MCF 10A (cell line): ENCODE measurements at regions not wholly inside any gene's neighbourhood (a gene's known extent, or its start where the extent isn't known, plus 50 kb on each side); places are given as distances from the start of the nearest gene placed in this dataset.

Experiments used
- BruUV-seq: library from RNA; stranded (reverse); fragments of 400-500 nt; replicated peaks from 2 replicates; lab custom pipeline; 2021; lab: Mats Ljungman, UMichigan
- CTCF ChIA-PET: fragments of 300-600 bp; sonication (Branson Sonifier 250); formaldehyde crosslinking; extraction: SDS; loops from one replicate; lab custom pipeline; 2021; ENCODE audit warnings: antibody characterized with exemption, inconsistent platforms; lab: Yijun Ruan, JAX
- POLR2A ChIA-PET: fragments of 300-600, 350-650 bp; sonication (Branson Sonifier 250); formaldehyde crosslinking; extraction: SDS; loops from one replicate; lab custom pipeline; 2020; ENCODE audit warnings: antibody characterized with exemption, inconsistent platforms; lab: Yijun Ruan, JAX
- DNase-seq: peaks from one replicate; pipeline ENCODE4 v3.0.0-alpha.2; 2018; ENCODE audit not compliant: unreplicated experiment
- H3K27ac Mint-ChIP-seq: one replicate; pipeline ENCODE4 v1.8.0; 2022; ENCODE audit warnings: mild to moderate bottlenecking, low read depth, mixed read lengths; ENCODE audit not compliant: unreplicated experiment
- H3K27me3 Mint-ChIP-seq: one replicate; pipeline ENCODE4 v1.8.0; 2022; ENCODE audit warnings: mixed read lengths; ENCODE audit not compliant: insufficient read depth, unreplicated experiment
- H3K36me3 Mint-ChIP-seq: one replicate; pipeline ENCODE4 v1.8.0; 2022; ENCODE audit warnings: mild to moderate bottlenecking, moderate library complexity, mixed read lengths; ENCODE audit not compliant: insufficient read depth, unreplicated experiment
- H3K4me1 Mint-ChIP-seq: one replicate; pipeline ENCODE4 v1.8.0; 2022; ENCODE audit warnings: mixed read lengths; ENCODE audit not compliant: insufficient read depth, unreplicated experiment
- H3K4me3 Mint-ChIP-seq: one replicate; pipeline ENCODE4 v1.8.0; 2022; ENCODE audit warnings: mild to moderate bottlenecking, moderate library complexity, mixed read lengths; ENCODE audit not compliant: unreplicated experiment
- H3K9me3 Mint-ChIP-seq: one replicate; pipeline ENCODE4 v1.8.0; 2022; ENCODE audit warnings: mixed read lengths; ENCODE audit not compliant: unreplicated experiment
- intact Hi-C: fragments of 100-400 bp; cut with micrococcal nuclease; formaldehyde crosslinking; loops from 2 replicates; pipeline ENCODE4 v1.14.1; 2022
- TF ChIP-seq, protein P1 (sequence below): fragments of 200-600 bp; IDR thresholded peaks from one replicate; pipeline ENCODE4 v1.8.0; 2022; ENCODE audit warnings: antibody characterized with exemption, mild to moderate bottlenecking; ENCODE audit not compliant: unreplicated experiment

DNA sequence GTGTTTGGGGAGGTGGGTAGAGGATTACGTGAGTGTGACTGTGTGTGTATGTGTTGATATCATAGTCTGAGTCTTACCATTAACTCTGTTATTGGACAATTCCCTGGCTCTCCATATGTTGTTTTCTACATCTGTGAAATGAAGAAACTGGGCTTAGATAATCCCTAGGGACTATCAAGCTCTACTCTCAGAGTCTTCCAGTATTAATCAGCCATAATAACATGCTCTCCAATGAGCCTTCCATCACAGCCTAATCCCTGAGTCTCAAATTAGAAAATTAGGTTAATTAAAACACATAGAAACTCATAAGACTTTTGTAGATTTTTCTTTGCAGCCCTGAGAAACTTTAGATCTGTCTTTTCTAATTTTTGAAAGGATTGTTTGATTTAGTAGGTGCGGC lies 404.2 kb upstream of the RARB start:
- no peak for DNase-seq
- ChIA-PET CTCF (interaction anchor here (0.6 to 6.0 kb wide), 5 partner anchors 8 to 569 kb away, joined by 4 to 82 read pairs (median 8); no protein-coding TSS in a partner anchor), POLR2A (no interaction called here)
- Mint-ChIP-seq H3K36me3 (no peaks in the 10 kb centered on the region), H3K27ac (no peak overlapping the region), H3K4me3 (no peak overlapping the region), H3K9me3 (no peaks in the 10 kb centered on the region), H3K27me3 (no peaks in the 10 kb centered on the region), H3K4me1 (no peaks in the 10 kb centered on the region)
- no TSS peak for BruUV-seq
- intact Hi-C loops, result no loop called here
- TF ChIP-seq, protein P1, sequence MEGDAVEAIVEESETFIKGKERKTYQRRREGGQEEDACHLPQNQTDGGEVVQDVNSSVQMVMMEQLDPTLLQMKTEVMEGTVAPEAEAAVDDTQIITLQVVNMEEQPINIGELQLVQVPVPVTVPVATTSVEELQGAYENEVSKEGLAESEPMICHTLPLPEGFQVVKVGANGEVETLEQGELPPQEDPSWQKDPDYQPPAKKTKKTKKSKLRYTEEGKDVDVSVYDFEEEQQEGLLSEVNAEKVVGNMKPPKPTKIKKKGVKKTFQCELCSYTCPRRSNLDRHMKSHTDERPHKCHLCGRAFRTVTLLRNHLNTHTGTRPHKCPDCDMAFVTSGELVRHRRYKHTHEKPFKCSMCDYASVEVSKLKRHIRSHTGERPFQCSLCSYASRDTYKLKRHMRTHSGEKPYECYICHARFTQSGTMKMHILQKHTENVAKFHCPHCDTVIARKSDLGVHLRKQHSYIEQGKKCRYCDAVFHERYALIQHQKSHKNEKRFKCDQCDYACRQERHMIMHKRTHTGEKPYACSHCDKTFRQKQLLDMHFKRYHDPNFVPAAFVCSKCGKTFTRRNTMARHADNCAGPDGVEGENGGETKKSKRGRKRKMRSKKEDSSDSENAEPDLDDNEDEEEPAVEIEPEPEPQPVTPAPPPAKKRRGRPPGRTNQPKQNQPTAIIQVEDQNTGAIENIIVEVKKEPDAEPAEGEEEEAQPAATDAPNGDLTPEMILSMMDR, result no peak

DNA sequence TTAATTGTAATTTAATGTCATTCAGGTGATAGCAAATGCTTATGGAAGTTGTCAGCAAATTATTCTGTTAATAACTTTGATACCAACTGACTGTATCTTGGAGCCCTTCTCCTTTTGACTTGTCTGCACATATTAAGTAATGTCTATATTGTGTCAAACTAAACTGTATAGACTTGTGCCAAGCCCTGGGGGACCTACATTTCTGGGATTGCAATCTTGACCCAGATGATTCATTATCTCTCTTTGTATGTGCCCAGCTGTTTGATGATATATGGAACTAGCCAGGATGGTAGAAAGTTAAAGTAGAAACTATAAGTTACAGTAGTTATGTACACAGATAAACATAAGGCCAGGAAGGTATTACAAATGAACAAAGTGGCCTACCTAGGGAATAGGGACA lies 402.8 kb upstream of the RARB start:
- TF ChIP-seq, protein P1, result no peak
- H3K4me3 Mint-ChIP-seq, result no peak overlapping the region
- BruUV-seq, result no TSS peak
- no peaks in the 10 kb centered on the region for H3K4me1 Mint-ChIP-seq
- H3K27me3 Mint-ChIP-seq, result no peaks in the 10 kb centered on the region
- intact Hi-C loops, result no loop called here
- no peaks in the 10 kb centered on the region for H3K36me3 Mint-ChIP-seq
- peak; percentile 25 for DNase-seq
- H3K9me3 Mint-ChIP-seq, result no peaks in the 10 kb centered on the region
- ChIA-PET POLR2A (interaction anchor here (0.7 kb wide), 1 partner anchor 276 kb away, joined by 3 read pairs; no protein-coding TSS in a partner anchor), CTCF (interaction anchor here (0.6 to 6.0 kb wide), 3 partner anchors 10 to 567 kb away, joined by 3 to 82 read pairs (median 48); no protein-coding TSS in a partner anchor)
- no peak overlapping the region for H3K27ac Mint-ChIP-seq

DNA sequence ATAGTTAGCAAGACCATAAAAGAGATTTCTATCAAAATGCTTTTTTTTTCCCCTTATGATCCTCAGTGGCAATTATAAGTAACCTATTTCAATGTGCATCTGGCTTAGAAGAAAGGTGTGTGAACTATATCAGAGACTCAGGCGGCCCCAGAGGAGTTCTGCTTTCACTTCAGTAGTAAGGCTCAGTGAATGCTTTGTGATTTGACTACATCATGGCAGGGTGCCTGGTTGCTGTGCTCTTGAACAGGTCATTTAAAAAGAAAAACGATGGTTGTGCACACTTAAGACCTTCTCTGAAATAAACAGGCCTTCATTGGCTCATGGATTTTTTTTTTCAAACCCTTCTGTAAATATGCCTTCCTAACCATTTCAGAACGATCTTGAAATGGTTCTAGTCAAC lies 400.4 kb upstream of the RARB start:
- Mint-ChIP-seq H3K27me3 (no peaks in the 10 kb centered on the region), H3K27ac (no peak overlapping the region), H3K9me3 (no peaks in the 10 kb centered on the region), H3K4me1 (no peaks in the 10 kb centered on the region), H3K36me3 (no peaks in the 10 kb centered on the region), H3K4me3 (no peak overlapping the region)
- intact Hi-C loops, result no loop called here
- TF ChIP-seq, protein P1, result no peak
- POLR2A ChIA-PET, result no interaction called here
- no TSS peak for BruUV-seq
- no peak for DNase-seq
- CTCF ChIA-PET, result no interaction called here

DNA sequence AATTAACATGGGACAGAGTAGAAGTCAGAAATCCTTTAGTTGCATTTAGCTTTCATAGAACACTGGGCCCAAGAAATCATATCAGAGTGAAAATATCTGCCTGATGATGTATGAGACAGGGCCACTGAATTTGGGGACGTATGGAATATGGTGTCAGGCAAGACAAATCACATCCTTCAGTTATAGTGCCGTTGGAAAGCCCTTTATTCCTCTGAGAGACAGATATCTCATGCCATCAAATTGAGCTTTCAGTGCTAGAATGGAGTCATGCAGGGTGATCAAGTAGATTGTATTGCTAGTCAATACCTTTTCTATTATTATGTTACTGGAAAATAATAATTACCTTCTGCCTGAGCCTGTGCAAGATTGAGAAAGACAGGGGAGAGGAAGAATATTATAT lies 398.2 kb upstream of the RARB start:
- CTCF ChIA-PET, result interaction anchor here (0.6 to 2.1 kb wide), 3 partner anchors 8 to 643 kb away, joined by 3 to 12 read pairs (median 4); no protein-coding TSS in a partner anchor
- Mint-ChIP-seq H3K27ac (no peak overlapping the region), H3K27me3 (no peaks in the 10 kb centered on the region), H3K9me3 (no peaks in the 10 kb centered on the region), H3K36me3 (no peaks in the 10 kb centered on the region), H3K4me1 (no peaks in the 10 kb centered on the region), H3K4me3 (no peak overlapping the region)
- no TSS peak for BruUV-seq
- DNase-seq, result no peak
- POLR2A ChIA-PET, result no interaction called here
- TF ChIP-seq, protein P1, result no peak
- intact Hi-C loops, result no loop called here
